Retinal pigment epithelial cell (primary cell): ENCODE measurements at regions not wholly inside any gene's neighbourhood (a gene's known extent, or its start where the extent isn't known, plus 50 kb on each side); places are given as distances from the start of the nearest gene placed in this dataset.

ENCODE experiments used
- DNase-seq: peaks from one replicate; pipeline ENCODE4 v3.0.0-alpha.2; 2010; ENCODE audit warnings: low read depth
- H3K4me3 ChIP-seq: 2 replicates; pipeline ENCODE4 v1.5.1; 2011; ENCODE audit warnings: mild to moderate bottlenecking, low read length, control low read depth, moderate library complexity
- CTCF ChIP-seq: conservative IDR thresholded peaks from 2 replicates; pipeline ENCODE4 v1.5.1; 2011; ENCODE audit warnings: low read depth, low read length, control low read depth, inconsistent platforms

- no peak overlapping the region for H3K4me3 ChIP-seq
- DNase-seq = no peak
- TF ChIP-seq CTCF = no peak
These were observed 80.0 kb upstream of the ERBB4 start for GRCh38 chr2:212618636-212619035.

- no peak for DNase-seq
- no peak overlapping the region for H3K4me3 ChIP-seq
- no peak for TF ChIP-seq CTCF
These were observed 72.3 kb upstream of the ERBB4 start for GRCh38 chr2:212610872-212611425.

- TF ChIP-seq CTCF = no peak
- H3K4me3 ChIP-seq = no peak overlapping the region
- DNase-seq = no peak
These were observed 70.9 kb upstream of the ERBB4 start for GRCh38 chr2:212609479-212609878.

- no peak for TF ChIP-seq CTCF
- DNase-seq = no peak
- H3K4me3 ChIP-seq = no peak overlapping the region
These were observed 68.5 kb upstream of the ERBB4 start for GRCh38 chr2:212607080-212607479.

GRCh38 chr2:212606232-212606631, 67.6 kb upstream of the ERBB4 start:
- no peak overlapping the region for H3K4me3 ChIP-seq
- TF ChIP-seq CTCF = no peak
- no peak for DNase-seq

- no peak for TF ChIP-seq CTCF
- H3K4me3 ChIP-seq = no peak overlapping the region
- no peak for DNase-seq
These were observed 58.1 kb upstream of the ERBB4 start for GRCh38 chr2:212596688-212597087.

- H3K4me3 ChIP-seq = no peak overlapping the region
- DNase-seq = no peak
- TF ChIP-seq CTCF = no peak
These were observed 57.7 kb upstream of the ERBB4 start for GRCh38 chr2:212596276-212596675.
